Epithelial cell of proximal tubule (primary cell): ENCODE measurements at regions not wholly inside any gene's neighbourhood (a gene's known extent, or its start where the extent isn't known, plus 50 kb on each side); places are given as distances from the start of the nearest gene placed in this dataset.

ENCODE experiments used
- DNase-seq: peaks from one replicate; pipeline ENCODE4 v3.0.0-alpha.2; 2011; ENCODE audit warnings: low read depth
- H3K4me3 ChIP-seq: 2 replicates; pipeline ENCODE4 v1.5.1; 2011; ENCODE audit warnings: low read depth, mild to moderate bottlenecking, low read length
- CTCF ChIP-seq: conservative IDR thresholded peaks from 2 replicates; pipeline ENCODE4 v1.5.1; 2012; ENCODE audit warnings: low read depth, mild to moderate bottlenecking, low read length

GRCh38 chr7:101708223-101708622 is 79.1 kb upstream of the MYL10 start:
- TF ChIP-seq CTCF: no peak
- no peak overlapping the region for H3K4me3 ChIP-seq
- DNase-seq: no peak

- TF ChIP-seq CTCF: no peak
- no peak overlapping the region for H3K4me3 ChIP-seq
- DNase-seq: no peak
Observed at GRCh38 chr7:101712652-101713051, 83.6 kb upstream of the MYL10 start.

- no peak for DNase-seq
- TF ChIP-seq CTCF: no peak
- H3K4me3 ChIP-seq: no peak overlapping the region
Observed at GRCh38 chr7:101714097-101714496, 85.0 kb upstream of the MYL10 start.

DNA sequence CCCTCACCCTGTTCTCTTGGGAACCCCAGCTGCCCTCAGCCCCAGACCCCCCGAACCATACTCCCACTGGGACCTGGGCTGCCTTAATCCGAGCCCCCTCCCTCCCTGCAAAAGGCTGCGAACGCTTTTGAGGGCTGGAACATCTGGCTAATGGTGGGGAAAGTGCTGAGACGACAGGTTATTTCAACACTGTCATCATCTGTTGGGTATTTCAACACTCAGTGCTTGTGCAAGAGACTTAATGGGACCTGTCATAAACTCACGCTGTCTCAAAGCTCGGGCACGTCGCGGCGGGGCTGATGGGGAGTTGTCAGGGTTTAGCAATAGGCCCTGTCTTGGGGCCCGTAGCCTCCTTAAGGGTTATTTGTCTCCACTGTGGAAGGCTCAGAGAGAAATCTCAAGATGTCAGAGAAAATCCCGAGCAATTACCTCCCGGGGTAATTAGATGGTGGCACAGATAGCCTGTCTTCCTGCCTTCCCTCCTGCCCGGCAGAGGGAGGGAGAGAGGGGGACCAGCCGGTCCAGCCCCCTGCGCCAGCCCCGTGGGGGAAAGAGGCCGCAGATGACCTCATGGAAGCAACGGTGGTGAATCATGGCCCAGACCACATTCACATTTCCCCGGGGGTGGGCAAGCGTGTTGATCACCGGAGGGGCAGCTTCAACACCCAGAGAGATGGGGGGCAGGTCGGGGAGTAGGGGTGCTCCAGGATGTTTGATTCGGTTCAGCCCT is 88.7 kb upstream of the MYL10 start:
- no peak overlapping the region for H3K4me3 ChIP-seq
- no peak for TF ChIP-seq CTCF
- no peak for DNase-seq

DNA sequence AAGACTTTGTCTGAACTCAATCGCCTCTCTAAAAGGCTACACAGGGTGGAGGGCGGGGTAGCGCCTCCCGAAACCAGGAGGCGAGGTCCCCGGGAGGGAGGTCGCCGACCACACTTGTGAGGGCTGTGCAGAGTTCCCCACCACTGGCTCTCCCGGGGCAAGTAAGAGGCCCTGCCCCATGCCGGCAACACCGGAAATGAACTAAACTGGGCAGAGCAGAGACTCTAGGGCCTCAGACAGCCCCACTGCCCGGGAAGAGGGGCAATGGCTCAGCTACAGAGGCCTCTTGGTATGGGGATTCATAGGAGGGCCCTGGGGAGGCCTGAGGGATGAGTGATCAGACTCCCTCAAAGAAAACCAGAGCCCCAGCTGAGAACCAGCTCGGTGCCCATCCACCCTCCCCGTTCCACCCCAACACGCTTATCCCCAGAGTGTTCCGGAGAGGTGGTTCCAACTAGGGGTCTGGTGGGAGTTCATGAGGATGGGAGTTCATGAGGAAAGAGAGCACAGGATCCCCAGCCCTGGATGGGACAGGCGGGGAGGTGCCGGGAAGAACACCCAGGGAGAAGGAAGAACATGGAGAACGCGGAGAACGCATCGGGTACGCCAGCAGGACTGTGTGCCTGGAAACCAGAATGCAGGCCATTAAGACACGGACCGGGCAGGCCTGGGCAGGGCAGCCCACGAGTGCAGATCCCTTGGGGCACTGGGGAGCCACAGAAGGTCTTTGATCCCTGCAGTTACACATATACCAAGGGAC is 89.4 kb upstream of the MYL10 start:
- H3K4me3 ChIP-seq: no peak overlapping the region
- TF ChIP-seq CTCF: no peak
- no peak for DNase-seq

GRCh38 chr7:101719123-101719470 is 90.0 kb upstream of the MYL10 start:
- no peak for TF ChIP-seq CTCF
- no peak overlapping the region for H3K4me3 ChIP-seq
- DNase-seq: no peak

- no peak overlapping the region for H3K4me3 ChIP-seq
- no peak for DNase-seq
- TF ChIP-seq CTCF: no peak
Observed at GRCh38 chr7:101720324-101720723, 91.2 kb upstream of the MYL10 start.
